Endothelial cell of umbilical vein (primary cell): ENCODE measurements at regions not wholly inside any gene's neighbourhood (a gene's known extent, or its start where the extent isn't known, plus 50 kb on each side); places are given as distances from the start of the nearest gene placed in this dataset.

ENCODE experiments used
- BruUV-seq: library from RNA; stranded (reverse); fragments of 400-500 nt; replicated peaks from 2 replicates; lab custom pipeline; 2021; lab: Mats Ljungman, UMichigan
- CTCF ChIA-PET: fragments of 300-600, 350-600 bp; sonication (Branson Sonifier 250); formaldehyde crosslinking; loops from one replicate; lab custom pipeline; 2021; ENCODE audit warnings: antibody characterized with exemption, inconsistent platforms; lab: Charles Lee
- POLR2A ChIA-PET: fragments of 300-600, 350-600 bp; sonication (Branson Sonifier 250); formaldehyde crosslinking; loops from one replicate; lab custom pipeline; 2021; ENCODE audit warnings: antibody characterized with exemption, inconsistent platforms; lab: Charles Lee
- DNase-seq: peaks from one replicate; pipeline ENCODE4 v3.0.0-alpha.2; 2011; ENCODE audit warnings: low read depth, low spot score
- FAIRE-seq: peaks from 2 replicates; lab custom pipeline; 2011; peaks lifted over from hg19 to GRCh38; lab: Jason Lieb, UNC
- H2AFZ ChIP-seq: 2 replicates; pipeline ENCODE4 v1.6.0; 2012; ENCODE audit warnings: low read depth, low read length, control low read depth, inconsistent platforms
- H3K27ac ChIP-seq: 2 replicates; pipeline ENCODE4 v1.5.1; 2011; ENCODE audit warnings: low read depth, mild to moderate bottlenecking, control low read depth, low read length, moderate library complexity; ENCODE audit not compliant: insufficient read depth
- H3K27me3 ChIP-seq, 2 experiments: 2 replicates each; pipeline versions ENCODE4 v1.6.0 to v1.6.1; 2011; ENCODE audit warnings: low read length in 2 of 2, mixed read lengths in 1 of 2; ENCODE audit not compliant: control insufficient read depth in 2 of 2, insufficient read depth in 2 of 2
- H3K36me3 ChIP-seq, 2 experiments: 2 replicates in 1 of 2; 3 replicates in 1 of 2; pipeline ENCODE4 v1.5.1; 2011; ENCODE audit warnings: low read length in 2 of 2, mild to moderate bottlenecking in 1 of 2, moderate library complexity in 1 of 2; ENCODE audit not compliant: control insufficient read depth in 2 of 2, insufficient read depth in 2 of 2; ENCODE audit errors: extremely low read depth in 1 of 2
- H3K4me1 ChIP-seq: 3 replicates; pipeline ENCODE4 v1.5.1; 2011; ENCODE audit warnings: mild to moderate bottlenecking, low read length; ENCODE audit not compliant: control insufficient read depth, insufficient read depth; ENCODE audit errors: extremely low read depth
- H3K4me2 ChIP-seq: 2 replicates; pipeline ENCODE4 v1.6.1; 2011; ENCODE audit warnings: low read length, control low read depth, mixed read lengths; ENCODE audit not compliant: insufficient read depth
- H3K4me3 ChIP-seq, 3 experiments: fragments of 200-600 bp in 1 of 3; sonication (generic), shearing (Covaris generic) in 1 of 3; replicated peaks in 1 of 3; 2 replicates each; pipeline ENCODE4 v1.5.1; 2011 to 2016; ENCODE audit warnings: control low read depth in 3 of 3, low read length in 3 of 3, mild to moderate bottlenecking in 2 of 3, inconsistent platforms in 1 of 3, low read depth in 1 of 3, moderate library complexity in 1 of 3; ENCODE audit not compliant: insufficient read depth in 1 of 3
- H3K79me2 ChIP-seq: 2 replicates; pipeline ENCODE4 v1.6.0; 2012; ENCODE audit warnings: low read length, inconsistent platforms; ENCODE audit not compliant: control insufficient read depth, insufficient read depth
- H3K9ac ChIP-seq: replicated peaks from 2 replicates; pipeline ENCODE3; 2011; ENCODE audit warnings: low read length, control low read depth; ENCODE audit not compliant: insufficient read depth; ENCODE audit errors: extremely low read depth
- H3K9me1 ChIP-seq: replicated peaks from 3 replicates; pipeline ENCODE4 v1.6.0; 2011; ENCODE audit warnings: mild to moderate bottlenecking, low read length; ENCODE audit not compliant: control insufficient read depth, insufficient read depth; ENCODE audit errors: extremely low read depth
- H3K9me3 ChIP-seq: replicated peaks from 2 replicates; pipeline ENCODE4 v1.5.1; 2012; ENCODE audit warnings: low read length, inconsistent platforms; ENCODE audit not compliant: control insufficient read depth, insufficient read depth
- H4K20me1 ChIP-seq: replicated peaks from 2 replicates; pipeline ENCODE3; 2011; ENCODE audit warnings: mild to moderate bottlenecking, low read length; ENCODE audit not compliant: control insufficient read depth, insufficient read depth; ENCODE audit errors: extremely low read depth
- EZH2 ChIP-seq: IDR thresholded peaks from 2 replicates; pipeline ENCODE4 v1.6.1; 2012; ENCODE audit warnings: borderline replicate concordance, low read depth, mild to moderate bottlenecking, moderate library complexity, low read length, inconsistent platforms; ENCODE audit not compliant: severe bottlenecking
- JUN ChIP-seq: IDR thresholded peaks from 2 replicates; pipeline ENCODE4 v1.6.1; 2011; ENCODE audit warnings: borderline replicate concordance, low read depth; ENCODE audit not compliant: insufficient read length, insufficient read depth
- MYC ChIP-seq: IDR thresholded peaks from one replicate; pipeline ENCODE4 v1.6.1; 2011; ENCODE audit warnings: mild to moderate bottlenecking, low read depth, low read length
- POLR2A ChIP-seq: IDR thresholded peaks from 2 replicates; pipeline ENCODE4 v1.6.1; 2012; ENCODE audit warnings: low read depth, mild to moderate bottlenecking, control low read depth, low read length
- POLR2AphosphoS5 ChIP-seq: IDR thresholded peaks from 2 replicates; pipeline ENCODE4 v1.6.1; 2012; ENCODE audit warnings: low read depth, mild to moderate bottlenecking, control low read depth, low read length, moderate library complexity; ENCODE audit not compliant: insufficient read depth
- dilution Hi-C: fragments of 300-500 bp; cut with MboI; formaldehyde crosslinking; loops from one replicate; pipeline ENCODE4 v1.15.0; 2019; ENCODE audit warnings: low sequenced_read_pairs; ENCODE audit not compliant: extremely low pct_ligation_motif_present
- intact Hi-C: fragments of 100-400 bp; cut with micrococcal nuclease; formaldehyde crosslinking; loops from one replicate; pipeline ENCODE4 v1.10.0; 2022
- TF ChIP-seq, protein P1 (sequence below), 2 donors: IDR thresholded peaks; 1 replicate in 1 of 2; 2 replicates in 1 of 2; pipeline ENCODE4 v1.5.1; 2011; ENCODE audit warnings: low read length in 2 of 2, mild to moderate bottlenecking in 2 of 2, moderate library complexity in 2 of 2, control low read depth in 1 of 2, inconsistent platforms in 1 of 2, low read depth in 1 of 2; ENCODE audit not compliant: insufficient read depth in 1 of 2; ENCODE audit errors: extremely low read depth in 1 of 2

- H3K4me1 ChIP-seq, result peaks cover 6% of the 10 kb centered on the region
- DNase-seq, result no peak
- TF ChIP-seq EZH2 (no peak), MYC (no peak), JUN (no peak)
- no peak overlapping the region for H2AFZ ChIP-seq
- ChIA-PET POLR2A (no interaction called here), CTCF (no interaction called here)
- no peaks in the 10 kb centered on the region for H3K9me1 ChIP-seq
- peaks cover 3 to 17% of the 10 kb centered on the region in 2 experiments for H3K27me3 ChIP-seq
- H3K9ac ChIP-seq, result no peak overlapping the region
- no peaks in the 10 kb centered on the region for H3K36me3 ChIP-seq
- dilution Hi-C loops (no loop called here), intact Hi-C loops (no loop called here)
- H3K4me3 ChIP-seq, result no peak overlapping the region
- H3K4me2 ChIP-seq, result no peak overlapping the region
- H3K27ac ChIP-seq, result no peak overlapping the region
- no peak for FAIRE-seq
- H3K79me2 ChIP-seq, result no peaks in the 10 kb centered on the region
- BruUV-seq, result no TSS peak
- no peaks in the 10 kb centered on the region for H4K20me1 ChIP-seq
- H3K9me3 ChIP-seq, result no peaks in the 10 kb centered on the region
Observed at GRCh38 chr2:15765686-15766302, 174.1 kb downstream of the DDX1 start.

DNA sequence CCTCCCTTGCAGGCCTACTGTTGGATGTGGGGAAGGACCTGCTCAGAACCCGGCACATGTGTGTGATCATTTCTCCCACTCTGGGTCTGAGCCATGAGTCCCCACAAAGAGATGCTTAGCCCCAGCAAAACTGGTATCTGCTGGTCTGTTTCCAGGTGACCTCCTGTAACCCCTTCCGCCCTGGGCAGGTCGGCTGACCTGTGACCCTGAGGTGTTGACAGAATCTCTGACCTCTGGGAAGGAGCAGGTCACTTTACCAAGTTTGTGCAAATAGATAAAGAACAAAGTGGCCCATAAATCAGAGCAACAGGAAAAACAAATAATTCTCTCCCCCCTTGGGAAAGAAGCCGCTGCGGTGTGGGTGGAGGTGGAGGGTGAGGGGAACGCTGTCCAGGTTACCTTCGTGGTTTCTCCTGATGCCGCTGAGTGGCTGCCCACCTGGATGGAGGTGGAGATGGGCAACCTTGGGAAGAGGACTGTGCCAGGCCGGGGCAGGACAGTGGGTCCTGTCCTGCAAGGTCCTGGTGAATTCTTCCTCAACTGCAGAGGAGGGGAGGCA, 174.0 kb upstream of the MYCN start:
- H3K27ac ChIP-seq, result no peak overlapping the region
- no peaks in the 10 kb centered on the region for H3K79me2 ChIP-seq
- no peaks in the 10 kb centered on the region for H3K9me3 ChIP-seq
- H3K9ac ChIP-seq, result no peak overlapping the region
- H3K9me1 ChIP-seq, result no peaks in the 10 kb centered on the region
- no peaks in the 10 kb centered on the region for H3K4me1 ChIP-seq
- FAIRE-seq (no peak), DNase-seq (no peak)
- ChIA-PET CTCF (no interaction called here), POLR2A (no interaction called here)
- no peak overlapping the region for H3K4me2 ChIP-seq
- BruUV-seq, result no TSS peak
- H3K27me3 ChIP-seq, result peaks cover 3 to 17% of the 10 kb centered on the region in 2 experiments
- no peaks in the 10 kb centered on the region for H3K36me3 ChIP-seq
- H3K4me3 ChIP-seq, result no peak overlapping the region
- no peak overlapping the region for H2AFZ ChIP-seq
- dilution Hi-C loops, result no loop called here
- intact Hi-C loops, result no loop called here
- TF ChIP-seq EZH2 (no peak), POLR2AphosphoS5 (no peak), POLR2A (no peak)
- TF ChIP-seq, protein P1, sequence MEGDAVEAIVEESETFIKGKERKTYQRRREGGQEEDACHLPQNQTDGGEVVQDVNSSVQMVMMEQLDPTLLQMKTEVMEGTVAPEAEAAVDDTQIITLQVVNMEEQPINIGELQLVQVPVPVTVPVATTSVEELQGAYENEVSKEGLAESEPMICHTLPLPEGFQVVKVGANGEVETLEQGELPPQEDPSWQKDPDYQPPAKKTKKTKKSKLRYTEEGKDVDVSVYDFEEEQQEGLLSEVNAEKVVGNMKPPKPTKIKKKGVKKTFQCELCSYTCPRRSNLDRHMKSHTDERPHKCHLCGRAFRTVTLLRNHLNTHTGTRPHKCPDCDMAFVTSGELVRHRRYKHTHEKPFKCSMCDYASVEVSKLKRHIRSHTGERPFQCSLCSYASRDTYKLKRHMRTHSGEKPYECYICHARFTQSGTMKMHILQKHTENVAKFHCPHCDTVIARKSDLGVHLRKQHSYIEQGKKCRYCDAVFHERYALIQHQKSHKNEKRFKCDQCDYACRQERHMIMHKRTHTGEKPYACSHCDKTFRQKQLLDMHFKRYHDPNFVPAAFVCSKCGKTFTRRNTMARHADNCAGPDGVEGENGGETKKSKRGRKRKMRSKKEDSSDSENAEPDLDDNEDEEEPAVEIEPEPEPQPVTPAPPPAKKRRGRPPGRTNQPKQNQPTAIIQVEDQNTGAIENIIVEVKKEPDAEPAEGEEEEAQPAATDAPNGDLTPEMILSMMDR (IDR thresholded peaks at IDR 0.05; ENCODE audit: extremely low read depth in 1 of 2, insufficient read depth in 1 of 2, low read depth in 1 of 2, low read length in 2 of 2), result no peak
- H4K20me1 ChIP-seq, result no peaks in the 10 kb centered on the region
